ENCODE measurements at regions not wholly inside any gene's neighbourhood (a gene's known extent, or its start where the extent isn't known, plus 50 kb on each side); places are given as distances from the start of the nearest gene placed in this dataset.

DNA sequence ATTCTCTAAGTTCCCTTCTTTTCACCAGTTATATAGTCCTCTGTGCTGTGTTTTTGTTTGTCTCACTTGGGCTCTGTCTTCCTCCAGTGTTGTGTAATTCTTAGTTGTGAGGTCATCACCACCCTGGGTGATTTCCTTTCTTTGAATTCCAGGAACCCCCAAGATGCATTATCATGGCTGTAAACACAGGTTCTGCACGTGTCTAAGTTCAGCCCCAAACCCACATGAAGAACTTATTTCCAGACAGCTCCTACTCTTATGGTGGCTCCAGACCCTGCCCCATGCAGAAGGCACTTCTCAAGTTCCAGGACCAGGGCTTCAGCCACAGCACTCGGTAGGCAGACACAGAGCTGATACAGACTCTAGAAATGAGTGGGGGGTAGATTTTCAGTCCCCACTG, 560.5 kb downstream of the BCL11B start:
- CTCF ChIA-PET, result no interaction called here
- H3K27ac Mint-ChIP-seq, result peak overlapping the region; percentile 13
- no peak overlapping the region for H3K4me3 Mint-ChIP-seq

DNA sequence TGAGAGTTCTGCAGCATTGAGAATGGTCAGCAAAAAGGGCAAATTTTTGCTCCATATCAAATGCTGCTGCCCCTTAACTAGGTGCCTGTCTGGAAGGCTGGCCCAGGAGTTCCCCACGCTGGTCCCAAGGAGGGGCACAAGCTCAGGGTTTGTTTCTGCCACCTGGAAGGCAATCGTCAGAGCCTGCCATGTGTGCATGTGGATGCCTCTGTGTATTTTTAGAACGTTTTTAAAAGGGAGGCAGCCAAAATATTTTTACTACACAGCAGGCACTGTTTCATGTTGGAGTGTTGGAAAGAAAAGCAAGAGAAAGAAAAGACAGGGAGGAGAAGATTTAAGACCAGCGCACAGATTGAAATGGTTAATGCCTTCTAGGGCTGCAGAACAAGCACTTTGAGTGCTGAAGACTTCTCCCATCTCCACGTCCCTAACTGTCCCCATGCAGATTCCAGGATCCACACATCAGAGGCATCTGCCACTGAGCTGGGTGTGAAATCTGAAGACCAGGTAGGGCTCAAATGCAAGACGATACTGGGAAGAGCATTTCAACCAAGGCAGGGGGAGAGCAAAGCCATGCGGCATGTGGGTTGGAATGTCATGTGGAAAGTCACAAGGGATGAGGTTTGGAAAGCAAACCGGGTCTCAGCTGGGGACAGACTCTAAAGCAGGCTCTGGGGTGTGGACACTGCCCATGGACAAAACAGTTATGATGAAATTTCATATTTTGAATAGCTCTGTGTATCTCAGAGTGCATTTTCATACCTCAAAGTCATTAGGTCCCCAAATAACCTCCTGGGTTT, 557.2 kb downstream of the BCL11B start:
- Mint-ChIP-seq H3K27me3 (no peaks in the 10 kb centered on the region), H3K4me3 (no peak overlapping the region), H3K4me1 (peaks cover 18% of the 10 kb centered on the region), H3K9me3 (no peaks in the 10 kb centered on the region), H3K27ac (no peak overlapping the region), H3K36me3 (ENCODE audit: low read depth) (no peaks in the 10 kb centered on the region)
- ChIA-PET POLR2A (no interaction called here), CTCF (no interaction called here)
- DNase-seq, result no peak

More for the DNA sequence above, 560.5 kb downstream of the BCL11B start:
- Mint-ChIP-seq H3K27me3 (peaks cover 3% of the 10 kb centered on the region), H3K4me1 (peaks cover 25% of the 10 kb centered on the region), H3K9me3 (no peaks in the 10 kb centered on the region), H3K36me3 (ENCODE audit: low read depth) (no peaks in the 10 kb centered on the region)
- POLR2A ChIA-PET, result no interaction called here
- DNase-seq, result peak; percentile 30

GRCh38 chr14:98716133-98716532, 555.9 kb downstream of the BCL11B start:
- POLR2A ChIA-PET, result no interaction called here
- H3K36me3 Mint-ChIP-seq (ENCODE audit: low read depth), result no peaks in the 10 kb centered on the region
- H3K27me3 Mint-ChIP-seq, result no peaks in the 10 kb centered on the region
- H3K27ac Mint-ChIP-seq, result no peak overlapping the region
- DNase-seq, result no peak
- H3K4me1 Mint-ChIP-seq, result peaks cover 10% of the 10 kb centered on the region
- no peaks in the 10 kb centered on the region for H3K9me3 Mint-ChIP-seq
- CTCF ChIA-PET, result no interaction called here
- no peak overlapping the region for H3K4me3 Mint-ChIP-seq

DNA sequence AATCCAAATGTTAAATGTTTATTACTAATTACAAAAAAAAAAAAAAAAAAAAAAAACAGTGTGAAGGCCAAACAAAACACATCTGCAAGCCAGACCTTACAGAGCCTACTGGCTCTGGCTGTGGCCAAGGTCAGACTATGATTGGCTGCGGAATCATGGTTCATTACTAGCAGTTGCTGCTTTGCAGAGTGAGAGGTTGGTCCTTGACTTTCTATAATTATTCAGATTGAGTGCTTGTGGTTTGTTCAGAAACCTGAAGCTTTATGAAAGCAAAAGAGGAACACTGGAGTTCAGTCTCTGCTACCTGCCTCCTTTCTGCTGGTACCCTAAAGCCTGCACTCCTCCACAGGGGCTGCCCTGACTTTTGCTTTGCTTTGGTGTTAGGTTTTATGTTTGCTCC, 550.9 kb downstream of the BCL11B start:
- no peak for DNase-seq
- CTCF ChIA-PET, result no interaction called here
- H3K36me3 Mint-ChIP-seq (ENCODE audit: low read depth), result no peaks in the 10 kb centered on the region
- H3K9me3 Mint-ChIP-seq, result no peaks in the 10 kb centered on the region
- H3K4me1 Mint-ChIP-seq, result no peaks in the 10 kb centered on the region
- no peaks in the 10 kb centered on the region for H3K27me3 Mint-ChIP-seq
- no peak overlapping the region for H3K27ac Mint-ChIP-seq
- H3K4me3 Mint-ChIP-seq, result no peak overlapping the region
- POLR2A ChIA-PET, result no interaction called here

DNA sequence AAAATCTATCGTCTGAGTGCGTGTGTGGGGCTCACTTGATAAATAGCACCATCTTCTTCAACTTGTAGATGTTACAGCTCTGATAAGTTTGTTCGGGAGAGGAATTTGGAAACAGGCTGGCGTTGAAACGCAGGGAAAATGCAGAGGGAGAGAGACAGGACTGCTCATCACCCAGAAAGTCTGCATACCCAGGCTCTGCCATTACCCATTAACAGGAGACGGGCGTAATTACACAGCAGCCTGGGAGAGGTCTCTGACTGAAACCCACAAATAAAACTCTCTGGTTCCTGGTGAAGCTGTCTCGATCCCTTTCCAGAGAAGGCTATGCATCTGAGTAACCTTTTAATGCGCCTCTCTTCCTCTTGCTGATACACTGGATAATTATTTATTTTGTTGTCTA, 547.3 kb downstream of the BCL11B start:
- Mint-ChIP-seq H3K9me3 (no peaks in the 10 kb centered on the region), H3K27ac (no peak overlapping the region), H3K4me1 (no peaks in the 10 kb centered on the region), H3K36me3 (ENCODE audit: low read depth) (no peaks in the 10 kb centered on the region), H3K4me3 (no peak overlapping the region), H3K27me3 (no peaks in the 10 kb centered on the region)
- CTCF ChIA-PET, result no interaction called here
- POLR2A ChIA-PET, result no interaction called here
- no peak for DNase-seq

GRCh38 chr14:98725191-98725590, 546.8 kb downstream of the BCL11B start:
- Mint-ChIP-seq H3K36me3 (ENCODE audit: low read depth) (no peaks in the 10 kb centered on the region), H3K4me3 (no peak overlapping the region), H3K27ac (no peak overlapping the region), H3K9me3 (no peaks in the 10 kb centered on the region), H3K27me3 (no peaks in the 10 kb centered on the region), H3K4me1 (no peaks in the 10 kb centered on the region)
- ChIA-PET CTCF (no interaction called here), POLR2A (no interaction called here)
- no peak for DNase-seq

GRCh38 chr14:98725676-98726075, 546.3 kb downstream of the BCL11B start:
- Mint-ChIP-seq H3K9me3 (no peaks in the 10 kb centered on the region), H3K4me3 (no peak overlapping the region), H3K4me1 (no peaks in the 10 kb centered on the region), H3K27ac (no peak overlapping the region), H3K27me3 (no peaks in the 10 kb centered on the region), H3K36me3 (ENCODE audit: low read depth) (no peaks in the 10 kb centered on the region)
- no peak for DNase-seq
- CTCF ChIA-PET, result no interaction called here
- POLR2A ChIA-PET, result no interaction called here

GRCh38 chr14:98726585-98727405, 545.2 kb downstream of the BCL11B start:
- H3K27me3 Mint-ChIP-seq, result no peaks in the 10 kb centered on the region
- POLR2A ChIA-PET, result no interaction called here
- no peaks in the 10 kb centered on the region for H3K36me3 Mint-ChIP-seq (ENCODE audit: low read depth)
- H3K9me3 Mint-ChIP-seq, result no peaks in the 10 kb centered on the region
- no peak for DNase-seq
- no peaks in the 10 kb centered on the region for H3K4me1 Mint-ChIP-seq
- H3K4me3 Mint-ChIP-seq, result no peak overlapping the region
- H3K27ac Mint-ChIP-seq, result no peak overlapping the region
- CTCF ChIA-PET, result no interaction called here

DNA sequence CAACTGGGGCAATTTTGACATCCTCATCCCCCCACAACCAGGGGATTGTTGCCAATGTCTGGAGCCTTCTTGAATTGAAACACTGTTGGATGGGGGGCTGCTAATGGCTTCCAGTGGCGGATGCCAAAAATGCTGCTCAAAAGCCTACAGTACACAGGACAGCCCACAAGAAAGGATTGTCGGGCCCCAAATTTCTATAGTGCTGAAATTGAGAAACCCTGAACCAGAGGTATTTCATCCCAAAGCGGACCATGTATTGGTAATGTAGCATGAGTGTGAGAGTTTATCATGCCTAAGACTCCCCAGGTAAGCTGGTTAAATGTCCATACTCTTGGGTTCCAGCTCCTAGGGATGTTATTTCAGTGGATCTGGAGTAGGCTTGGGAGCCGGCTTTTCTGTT, 544.0 kb downstream of the BCL11B start:
- Mint-ChIP-seq H3K9me3 (no peaks in the 10 kb centered on the region), H3K27ac (no peak overlapping the region), H3K36me3 (ENCODE audit: low read depth) (no peaks in the 10 kb centered on the region), H3K4me1 (no peaks in the 10 kb centered on the region), H3K4me3 (no peak overlapping the region), H3K27me3 (no peaks in the 10 kb centered on the region)
- POLR2A ChIA-PET, result no interaction called here
- no peak for DNase-seq
- CTCF ChIA-PET, result no interaction called here

DNA sequence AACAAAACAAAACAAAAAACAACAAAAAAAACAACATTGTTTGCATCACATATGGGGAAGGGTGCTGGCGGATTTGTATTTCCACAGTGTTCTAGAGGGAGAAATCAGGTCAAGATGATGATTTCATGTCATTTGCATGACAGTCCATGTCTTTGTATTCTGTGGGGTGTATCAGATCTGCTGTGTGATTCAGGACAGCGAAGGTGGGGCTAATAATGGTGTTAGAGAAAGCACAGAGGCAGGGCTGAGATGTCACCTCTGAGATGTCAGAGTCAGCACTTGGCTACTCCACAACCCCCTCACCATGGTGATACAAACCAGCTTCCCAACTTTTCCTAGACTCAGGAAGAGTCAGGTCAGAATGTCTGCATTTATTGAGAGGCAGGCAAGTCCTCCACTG, 543.2 kb downstream of the BCL11B start:
- DNase-seq, result no peak
- Mint-ChIP-seq H3K27me3 (no peaks in the 10 kb centered on the region), H3K27ac (no peak overlapping the region), H3K4me3 (no peak overlapping the region), H3K36me3 (ENCODE audit: low read depth) (no peaks in the 10 kb centered on the region), H3K4me1 (no peaks in the 10 kb centered on the region), H3K9me3 (no peaks in the 10 kb centered on the region)
- CTCF ChIA-PET, result no interaction called here
- POLR2A ChIA-PET, result no interaction called here

- DNase-seq, result no peak
- ChIA-PET CTCF (no interaction called here), POLR2A (no interaction called here)
- H3K27me3 Mint-ChIP-seq, result no peaks in the 10 kb centered on the region
- H3K36me3 Mint-ChIP-seq (ENCODE audit: low read depth), result no peaks in the 10 kb centered on the region
- no peaks in the 10 kb centered on the region for H3K4me1 Mint-ChIP-seq
- no peak overlapping the region for H3K4me3 Mint-ChIP-seq
- peaks cover 4% of the 10 kb centered on the region for H3K9me3 Mint-ChIP-seq
- no peak overlapping the region for H3K27ac Mint-ChIP-seq
These were observed 540.7 kb downstream of the BCL11B start for GRCh38 chr14:98731286-98731685.

DNA sequence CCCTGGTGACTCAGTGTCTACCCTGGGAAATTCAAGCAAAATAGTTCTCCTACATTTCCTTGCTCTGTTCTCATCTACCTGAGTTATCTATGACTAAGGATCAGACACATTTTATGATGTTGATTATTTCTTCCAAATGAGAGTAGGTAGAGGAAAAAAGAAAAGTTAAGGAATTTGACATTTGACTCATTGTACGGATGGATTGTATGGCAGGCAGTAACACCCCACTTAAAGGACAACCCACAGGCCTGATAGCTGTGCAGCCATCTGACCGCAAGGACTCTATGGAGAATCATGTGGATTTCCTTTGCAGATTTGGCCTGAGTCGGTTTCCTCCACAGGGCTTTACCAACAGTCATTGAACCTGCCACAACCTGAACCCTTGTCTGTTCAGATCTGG, 540.3 kb downstream of the BCL11B start:
- POLR2A ChIA-PET, result no interaction called here
- peaks cover 4% of the 10 kb centered on the region for H3K9me3 Mint-ChIP-seq
- H3K4me1 Mint-ChIP-seq, result no peaks in the 10 kb centered on the region
- H3K36me3 Mint-ChIP-seq (ENCODE audit: low read depth), result no peaks in the 10 kb centered on the region
- no peaks in the 10 kb centered on the region for H3K27me3 Mint-ChIP-seq
- no peak overlapping the region for H3K27ac Mint-ChIP-seq
- DNase-seq, result no peak
- CTCF ChIA-PET, result no interaction called here
- H3K4me3 Mint-ChIP-seq, result no peak overlapping the region

DNA sequence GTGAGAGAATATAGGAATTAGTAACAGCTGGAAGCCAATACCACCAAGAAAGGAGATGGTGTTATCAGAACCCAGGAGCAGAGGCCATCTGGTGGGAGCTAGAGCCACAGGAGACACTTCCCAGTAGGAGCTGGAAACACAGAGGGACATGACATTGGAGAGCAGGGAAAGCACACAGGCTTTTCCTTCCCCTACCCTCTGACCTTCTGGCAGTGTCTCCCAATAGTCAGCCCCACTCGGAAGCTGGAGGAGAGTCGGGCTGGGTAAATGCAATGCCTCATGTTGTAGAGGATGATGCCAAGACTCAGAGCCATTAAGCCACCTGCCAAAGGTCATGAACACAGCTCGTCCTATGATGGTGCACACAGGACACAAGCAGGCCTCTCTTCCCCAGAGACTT, 538.5 kb downstream of the BCL11B start:
- DNase-seq, result no peak
- Mint-ChIP-seq H3K9me3 (peaks cover 4% of the 10 kb centered on the region), H3K27ac (no peak overlapping the region), H3K4me3 (no peak overlapping the region), H3K36me3 (ENCODE audit: low read depth) (no peaks in the 10 kb centered on the region), H3K27me3 (no peaks in the 10 kb centered on the region), H3K4me1 (no peaks in the 10 kb centered on the region)
- POLR2A ChIA-PET, result no interaction called here
- CTCF ChIA-PET, result no interaction called here

DNA sequence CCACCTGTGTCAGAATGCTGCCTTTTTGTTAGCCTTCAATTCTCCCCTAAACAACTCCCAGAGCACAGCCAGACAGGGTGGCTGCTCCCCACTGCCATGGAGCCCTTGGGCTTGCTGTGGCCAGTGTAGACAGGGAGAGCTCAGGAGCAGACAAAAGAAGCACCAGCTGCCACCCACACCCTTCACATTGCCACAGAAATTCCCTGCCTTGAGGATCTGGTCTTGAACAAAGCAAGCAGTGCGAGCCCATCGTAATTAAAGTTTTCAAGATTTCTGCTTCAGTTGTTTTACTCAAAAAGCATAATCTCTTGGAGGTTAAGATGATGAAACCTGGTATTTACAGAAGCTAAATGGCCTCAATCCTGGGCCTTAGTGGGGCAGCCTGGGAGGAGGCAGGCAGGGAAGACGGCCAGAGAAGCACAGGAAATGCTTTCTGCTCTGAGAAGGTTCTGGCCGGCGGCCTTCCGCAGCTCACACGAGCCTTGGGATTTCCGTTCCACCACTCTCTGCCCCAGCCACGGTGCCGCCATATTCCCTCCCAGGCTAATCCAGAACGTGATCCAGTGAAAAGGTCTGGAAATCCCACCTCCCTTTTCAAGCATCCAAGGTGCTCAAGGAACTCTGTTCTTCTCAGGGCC, 535.2 kb downstream of the BCL11B start:
- no peak overlapping the region for H3K27ac Mint-ChIP-seq
- ChIA-PET POLR2A (no interaction called here), CTCF (no interaction called here)
- peaks cover 4% of the 10 kb centered on the region for H3K9me3 Mint-ChIP-seq
- H3K4me3 Mint-ChIP-seq, result no peak overlapping the region
- no peaks in the 10 kb centered on the region for H3K36me3 Mint-ChIP-seq (ENCODE audit: low read depth)
- no peak for DNase-seq
- no peaks in the 10 kb centered on the region for H3K27me3 Mint-ChIP-seq
- H3K4me1 Mint-ChIP-seq, result no peaks in the 10 kb centered on the region
